SJCRH30 (cell line): ENCODE measurements at regions not wholly inside any gene's neighbourhood (a gene's known extent, or its start where the extent isn't known, plus 50 kb on each side); places are given as distances from the start of the nearest gene placed in this dataset.
"Not testable (repeated sequence)": the region's sequence is repeated elsewhere in the genome, so short reads cannot be mapped to it uniquely, and the experiment has no call there.

Source experiments
- DNase-seq, 2 experiments: peaks; one replicate each; pipeline ENCODE4 v3.0.0-alpha.2; 2015 to 2020
- H3K27ac ChIP-seq: fragments of 250-450 bp; sonication (Bioruptor Pico); 2 replicates; pipeline ENCODE4 v1.5.1; 2020; ENCODE audit warnings: mild to moderate bottlenecking, moderate library complexity
- H3K27me3 ChIP-seq: fragments of 250-450 bp; sonication (Bioruptor Pico); 2 replicates; pipeline ENCODE4 v1.5.1; 2020; ENCODE audit warnings: mild to moderate bottlenecking, moderate library complexity
- H3K36me3 ChIP-seq: fragments of 250-450 bp; sonication (Bioruptor Pico); 2 replicates; pipeline ENCODE4 v1.5.1; 2020; ENCODE audit warnings: mild to moderate bottlenecking, moderate library complexity
- H3K4me1 ChIP-seq: fragments of 250-450 bp; sonication (Bioruptor Pico); 2 replicates; pipeline ENCODE4 v1.5.1; 2020; ENCODE audit warnings: mild to moderate bottlenecking, moderate library complexity
- H3K4me3 ChIP-seq: fragments of 250-450 bp; sonication (Bioruptor Pico); 2 replicates; pipeline ENCODE4 v1.5.1; 2020; ENCODE audit warnings: mild to moderate bottlenecking, moderate library complexity
- H3K9me3 ChIP-seq: fragments of 250-450 bp; sonication (Bioruptor Pico); replicated peaks from 2 replicates; pipeline ENCODE4 v1.5.1; 2020; ENCODE audit warnings: mild to moderate bottlenecking, moderate library complexity

DNA sequence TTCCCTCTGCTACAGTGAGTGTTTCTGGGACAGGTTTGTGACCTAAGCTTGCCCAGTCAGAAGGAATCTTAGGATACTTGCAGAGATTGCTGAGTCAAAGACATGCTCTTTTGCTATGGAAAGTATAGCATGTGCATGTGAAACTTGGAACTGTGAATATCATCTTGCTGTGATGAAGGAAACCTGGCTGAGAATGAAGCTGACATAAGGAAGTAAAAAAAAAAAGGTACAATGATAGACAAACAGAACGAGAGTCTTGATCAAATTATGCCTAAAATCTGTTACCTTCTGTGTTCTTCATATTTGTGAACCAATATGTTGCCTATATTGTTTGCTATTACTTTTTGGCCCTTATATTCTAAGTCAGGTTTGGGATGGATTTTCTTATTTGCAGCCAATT, 525.7 kb downstream of the NPIPA7 start:
- H3K27me3 ChIP-seq = no peaks in the 10 kb centered on the region
- H3K27ac ChIP-seq = no peak overlapping the region
- no peak overlapping the region for H3K4me3 ChIP-seq
- DNase-seq = no peak
- no peaks in the 10 kb centered on the region for H3K36me3 ChIP-seq
- no peaks in the 10 kb centered on the region for H3K4me1 ChIP-seq
- no peaks in the 10 kb centered on the region for H3K9me3 ChIP-seq

- no peak overlapping the region for H3K4me3 ChIP-seq
- DNase-seq = no peak
- no peaks in the 10 kb centered on the region for H3K4me1 ChIP-seq
- H3K27ac ChIP-seq = no peak overlapping the region
- no peaks in the 10 kb centered on the region for H3K27me3 ChIP-seq
- H3K9me3 ChIP-seq = no peaks in the 10 kb centered on the region
- H3K36me3 ChIP-seq = no peaks in the 10 kb centered on the region
Observed at GRCh38 chr16:16905850-16906249, 526.9 kb downstream of the NPIPA7 start.

GRCh38 chr16:16907089-16907488, 528.1 kb downstream of the NPIPA7 start:
- Histone ChIP-seq H3K9me3 (no peaks in the 10 kb centered on the region), H3K27me3 (no peaks in the 10 kb centered on the region), H3K27ac (no peak overlapping the region), H3K4me3 (no peak overlapping the region), H3K36me3 (no peaks in the 10 kb centered on the region), H3K4me1 (no peaks in the 10 kb centered on the region)
- no peak for DNase-seq

DNA sequence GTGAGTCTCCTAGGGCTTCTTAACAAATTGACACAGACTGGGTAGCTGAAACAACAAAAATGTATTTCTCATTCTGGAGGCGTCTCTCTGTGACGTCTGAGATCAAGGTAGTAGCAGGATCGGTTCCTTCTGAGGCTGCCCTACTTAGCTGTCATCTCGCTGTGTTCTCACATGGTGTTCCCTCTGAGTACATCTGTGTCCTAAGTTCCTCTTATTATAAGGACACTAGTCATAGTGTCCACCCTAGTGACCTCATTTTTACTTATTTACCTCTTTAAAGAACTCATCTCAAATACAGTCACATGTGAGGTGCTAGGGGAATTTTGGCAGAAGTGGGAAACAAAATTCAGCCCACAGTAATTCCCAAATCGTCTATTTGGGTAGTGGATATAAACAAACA, 529.1 kb downstream of the NPIPA7 start:
- H3K4me1 ChIP-seq = no peaks in the 10 kb centered on the region
- H3K36me3 ChIP-seq = no peaks in the 10 kb centered on the region
- no peaks in the 10 kb centered on the region for H3K9me3 ChIP-seq
- H3K4me3 ChIP-seq = no peak overlapping the region
- no peak for DNase-seq
- H3K27ac ChIP-seq = no peak overlapping the region
- H3K27me3 ChIP-seq = no peaks in the 10 kb centered on the region

DNA sequence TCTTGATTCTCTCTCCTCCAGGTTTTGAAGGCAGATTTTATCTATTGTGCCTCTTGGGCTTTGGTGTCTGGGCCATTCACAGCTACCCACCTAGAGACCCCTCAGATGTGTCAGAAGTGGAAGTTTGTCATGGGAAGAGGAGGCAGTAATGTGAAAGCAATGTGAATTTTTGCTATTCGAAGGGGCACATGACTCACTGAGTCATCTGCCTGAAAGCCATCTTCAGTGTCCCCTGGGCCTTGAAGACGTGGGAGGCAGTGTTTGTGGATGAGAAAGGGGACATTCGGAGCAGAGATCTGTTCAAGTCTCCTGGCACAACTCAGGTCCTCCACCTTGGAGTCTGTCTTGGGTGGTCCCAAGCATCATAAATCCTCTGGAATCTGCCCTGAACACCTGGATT, 530.2 kb downstream of the NPIPA7 start:
- no peaks in the 10 kb centered on the region for H3K27me3 ChIP-seq
- H3K4me3 ChIP-seq = no peak overlapping the region
- no peaks in the 10 kb centered on the region for H3K4me1 ChIP-seq
- H3K9me3 ChIP-seq = no peaks in the 10 kb centered on the region
- H3K36me3 ChIP-seq = no peaks in the 10 kb centered on the region
- no peak overlapping the region for H3K27ac ChIP-seq
- DNase-seq = no peak

DNA sequence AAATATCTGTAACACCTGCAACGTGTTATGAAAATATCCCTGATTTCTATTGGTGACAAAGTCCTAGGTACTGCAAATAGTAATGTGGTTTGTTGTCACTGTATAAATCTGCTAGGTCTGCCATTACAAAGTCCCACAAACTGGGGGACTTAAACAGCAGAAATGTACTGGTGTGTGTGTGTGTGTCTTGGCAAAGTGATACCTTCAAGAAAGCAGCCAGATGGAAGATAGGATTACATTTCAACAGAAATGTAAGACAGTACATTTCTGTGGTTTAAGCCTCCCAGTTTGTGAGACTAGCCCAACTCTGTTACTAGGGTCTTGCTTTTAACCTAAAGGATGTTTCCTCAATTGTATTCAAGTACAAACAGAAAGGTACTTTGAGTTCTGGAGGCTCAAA, 531.7 kb downstream of the NPIPA7 start:
- H3K4me3 ChIP-seq = no peak overlapping the region
- no peak for DNase-seq
- H3K36me3 ChIP-seq = no peaks in the 10 kb centered on the region
- H3K9me3 ChIP-seq = no peaks in the 10 kb centered on the region
- no peaks in the 10 kb centered on the region for H3K27me3 ChIP-seq
- H3K4me1 ChIP-seq = no peaks in the 10 kb centered on the region
- H3K27ac ChIP-seq = no peak overlapping the region

DNA sequence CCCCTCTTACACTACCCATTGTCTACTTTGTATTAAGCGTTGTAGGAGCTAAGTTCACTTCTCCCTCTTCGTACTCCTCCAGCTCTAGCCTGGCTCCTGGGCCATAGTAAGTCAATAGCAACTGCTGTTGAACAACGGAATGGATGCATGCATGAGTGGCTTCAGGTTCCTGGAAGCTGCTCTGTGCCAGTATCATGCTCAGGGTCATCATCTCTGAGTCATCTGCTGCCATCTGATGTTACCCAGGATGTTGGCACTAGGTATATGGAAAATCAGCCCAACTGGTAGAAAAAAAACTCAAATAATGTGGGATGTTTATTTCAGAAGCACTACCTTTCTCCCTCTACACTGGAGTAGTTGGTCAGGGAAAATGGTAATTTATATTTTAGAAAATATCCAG, 536.8 kb downstream of the NPIPA7 start:
- no peak overlapping the region for H3K27ac ChIP-seq
- H3K4me1 ChIP-seq = no peaks in the 10 kb centered on the region
- no peak overlapping the region for H3K4me3 ChIP-seq
- H3K36me3 ChIP-seq = no peaks in the 10 kb centered on the region
- no peaks in the 10 kb centered on the region for H3K27me3 ChIP-seq
- H3K9me3 ChIP-seq = no peaks in the 10 kb centered on the region
- no peak for DNase-seq

GRCh38 chr16:16917191-16917785, 538.3 kb downstream of the NPIPA7 start:
- Histone ChIP-seq H3K27ac (no peak overlapping the region), H3K36me3 (no peaks in the 10 kb centered on the region), H3K4me1 (no peaks in the 10 kb centered on the region), H3K4me3 (no peak overlapping the region), H3K27me3 (no peaks in the 10 kb centered on the region), H3K9me3 (no peaks in the 10 kb centered on the region)
- DNase-seq = no peak

DNA sequence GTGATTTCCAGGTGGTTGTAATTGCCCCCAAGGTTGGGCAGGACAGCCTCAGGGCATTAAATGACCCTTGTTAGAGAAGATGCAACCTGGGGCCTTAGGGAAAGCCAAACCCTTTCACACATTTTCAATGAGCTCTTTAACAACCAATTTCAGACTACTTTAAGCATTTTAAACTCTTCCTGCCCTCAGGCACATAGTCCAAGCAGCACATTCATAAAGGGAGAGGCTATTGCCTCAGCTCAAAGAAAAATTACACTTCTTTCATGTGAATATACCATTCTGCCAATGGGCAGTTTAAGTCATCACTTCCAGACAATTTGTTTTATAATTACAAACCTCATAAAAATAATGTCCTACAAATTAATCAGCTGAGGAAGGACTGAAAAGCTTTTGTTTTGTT, 544.5 kb downstream of the NPIPA7 start:
- Histone ChIP-seq H3K4me1 (no peaks in the 10 kb centered on the region), H3K36me3 (no peaks in the 10 kb centered on the region), H3K27me3 (no peaks in the 10 kb centered on the region), H3K27ac (no peak overlapping the region), H3K9me3 (no peaks in the 10 kb centered on the region), H3K4me3 (no peak overlapping the region)
- no peak for DNase-seq

- Histone ChIP-seq H3K9me3 (no peaks in the 10 kb centered on the region), H3K27ac (no peak overlapping the region), H3K4me1 (no peaks in the 10 kb centered on the region), H3K27me3 (no peaks in the 10 kb centered on the region), H3K36me3 (no peaks in the 10 kb centered on the region), H3K4me3 (no peak overlapping the region)
- DNase-seq = no peak
Observed at GRCh38 chr16:16924613-16925012, 545.7 kb downstream of the NPIPA7 start.

- Histone ChIP-seq H3K9me3 (no peaks in the 10 kb centered on the region), H3K27me3 (no peaks in the 10 kb centered on the region), H3K36me3 (no peaks in the 10 kb centered on the region), H3K4me1 (no peaks in the 10 kb centered on the region), H3K4me3 (no peak overlapping the region), H3K27ac (no peak overlapping the region)
- DNase-seq = no peak
Observed at GRCh38 chr16:16925432-16925831, 545.3 kb downstream of the XYLT1 start.

DNA sequence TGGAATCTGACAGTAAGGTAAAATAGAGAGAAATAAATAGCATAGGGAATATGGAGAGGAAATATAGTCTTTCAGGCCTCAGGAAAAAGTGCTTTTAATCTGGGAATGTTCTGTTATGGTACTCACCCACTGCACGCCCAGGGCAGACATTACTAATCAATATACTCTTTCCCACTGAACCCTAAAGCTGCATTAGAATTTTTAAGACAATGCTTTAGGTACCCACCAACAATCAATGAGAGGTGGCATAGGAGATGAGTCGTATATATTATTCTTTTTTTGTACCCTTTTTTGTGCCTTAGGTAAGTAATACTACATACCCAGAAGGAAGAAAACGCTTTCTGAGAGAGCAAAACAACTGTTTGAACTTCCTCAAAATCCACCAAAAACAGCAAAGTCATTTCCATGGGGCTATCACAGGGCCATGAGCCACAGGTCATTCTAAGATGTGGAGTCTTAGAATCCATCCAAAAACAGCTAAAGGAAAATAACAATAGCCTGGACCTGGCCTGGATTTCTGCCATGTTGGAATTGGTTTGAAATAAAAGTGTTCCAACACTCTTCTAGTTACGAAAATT, 542.1 kb downstream of the XYLT1 start:
- no peaks in the 10 kb centered on the region for H3K9me3 ChIP-seq

DNA sequence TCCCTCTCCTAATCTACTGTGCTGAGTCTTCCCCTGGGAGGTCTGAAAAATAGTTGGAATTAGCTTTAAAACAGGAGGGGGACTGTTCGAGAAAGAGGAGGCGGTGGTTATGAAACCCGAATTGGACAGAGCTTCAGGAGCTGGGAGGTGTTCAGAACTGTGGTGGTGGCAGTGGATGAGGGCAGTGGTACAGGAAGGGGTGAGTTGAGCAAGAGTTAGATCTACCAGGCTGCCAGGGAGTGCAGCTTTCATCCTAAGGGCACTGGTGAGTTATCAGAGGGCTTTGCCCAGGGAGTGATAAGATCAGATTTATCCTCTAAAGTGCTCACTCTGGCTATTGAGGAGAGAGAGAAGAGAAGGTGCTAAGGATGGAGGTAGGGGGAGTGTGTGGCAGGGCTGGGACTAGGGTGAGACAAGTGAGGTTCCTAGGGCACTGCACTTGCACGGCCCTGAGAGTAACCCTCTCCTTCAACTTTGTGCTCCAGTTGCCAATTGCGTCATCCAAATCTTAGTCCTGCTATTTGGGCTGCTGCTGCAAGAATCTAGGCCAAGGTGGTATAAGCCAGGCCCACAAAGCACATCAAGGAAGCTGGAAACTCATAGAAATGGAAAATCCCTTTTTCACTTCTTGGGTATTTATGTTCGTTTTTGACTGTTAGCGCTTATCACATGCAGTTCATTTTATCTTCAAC, 540.3 kb downstream of the XYLT1 start:
- Histone ChIP-seq H3K4me1 (no peaks in the 10 kb centered on the region), H3K27ac (no peak overlapping the region), H3K9me3 (no peaks in the 10 kb centered on the region), H3K4me3 (no peak overlapping the region), H3K27me3 (no peaks in the 10 kb centered on the region), H3K36me3 (no peaks in the 10 kb centered on the region)
- no peak for DNase-seq

More for the DNA sequence above, 542.1 kb downstream of the XYLT1 start:
- no peak for DNase-seq
- Histone ChIP-seq H3K27me3 (no peaks in the 10 kb centered on the region), H3K27ac (no peak overlapping the region), H3K4me1 (no peaks in the 10 kb centered on the region), H3K36me3 (no peaks in the 10 kb centered on the region), H3K4me3 (no peak overlapping the region)

DNA sequence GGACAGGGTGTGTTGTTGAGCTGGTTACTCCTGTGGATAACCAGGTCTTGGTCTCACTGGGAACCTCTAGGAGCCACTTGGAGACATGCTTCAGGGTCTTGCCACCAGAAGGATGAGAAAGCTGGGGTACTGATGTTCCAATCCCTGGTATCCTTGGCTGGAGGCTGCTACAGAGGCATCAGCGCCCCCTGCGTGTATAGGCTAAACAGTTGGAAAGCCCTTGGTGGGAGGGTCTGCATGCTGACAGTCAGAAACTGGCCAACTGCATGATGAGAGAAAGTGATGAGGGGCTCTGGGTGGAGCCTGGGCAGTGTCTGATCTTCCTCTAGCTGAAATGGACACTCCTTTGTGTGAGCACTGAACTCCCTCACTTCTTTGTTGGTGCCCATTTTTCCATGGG, 536.9 kb downstream of the XYLT1 start:
- no peaks in the 10 kb centered on the region for H3K4me1 ChIP-seq
- no peak for DNase-seq
- 0 out of 2 replicates have a peak, but pooled peaks cover 4% of the 10 kb centered on the region for H3K27me3 ChIP-seq
- no peaks in the 10 kb centered on the region for H3K36me3 ChIP-seq
- no peak overlapping the region for H3K27ac ChIP-seq
- H3K9me3 ChIP-seq = no peaks in the 10 kb centered on the region
- no peak overlapping the region for H3K4me3 ChIP-seq

GRCh38 chr16:16934660-16935059, 536.1 kb downstream of the XYLT1 start:
- H3K4me3 ChIP-seq = no peak overlapping the region
- H3K4me1 ChIP-seq = no peaks in the 10 kb centered on the region
- no peaks in the 10 kb centered on the region for H3K9me3 ChIP-seq
- DNase-seq = no peak
- no peaks in the 10 kb centered on the region for H3K36me3 ChIP-seq
- 0 out of 2 replicates have a peak, but pooled peaks cover 4% of the 10 kb centered on the region for H3K27me3 ChIP-seq
- H3K27ac ChIP-seq = no peak overlapping the region

DNA sequence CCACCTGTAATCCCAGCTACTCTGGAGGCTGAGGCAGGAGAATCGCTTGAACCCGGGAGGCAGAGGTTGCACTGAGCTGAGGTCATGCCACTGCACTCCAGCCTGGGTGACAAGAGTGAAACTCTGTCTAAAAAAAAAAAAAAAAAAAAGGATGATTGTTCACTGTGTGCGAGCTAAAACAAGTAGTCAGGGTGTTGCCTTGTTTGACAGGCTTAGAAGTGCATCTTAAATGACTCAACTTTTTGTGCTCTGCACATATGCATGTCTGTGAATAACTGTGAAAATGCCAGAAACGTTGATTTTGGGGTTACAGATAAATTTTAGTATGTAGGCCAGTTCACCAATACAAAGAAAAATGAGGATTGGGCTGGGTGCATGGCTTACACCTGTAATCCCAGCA, 534.9 kb downstream of the XYLT1 start:
- not testable (repeated sequence) for H3K4me3 ChIP-seq, DNase-seq, H3K27me3 ChIP-seq, H3K36me3 ChIP-seq, H3K9me3 ChIP-seq, H3K27ac ChIP-seq, H3K4me1 ChIP-seq
